HepG2 (cell line): ENCODE measurements at regions not wholly inside any gene's neighbourhood (a gene's known extent, or its start where the extent isn't known, plus 50 kb on each side); places are given as distances from the start of the nearest gene placed in this dataset.

Experiments
- ATAC-seq: fragments of 200-7000 bp; cut with Tn5 transposase; 3 replicates; pipeline ENCODE4 v1.9.1; 2020; ENCODE audit warnings: mild to moderate bottlenecking, moderate library complexity
- BruUV-seq: library from RNA; stranded (reverse); fragments of 400-500 nt; replicated peaks from 2 replicates; lab custom pipeline; 2021; lab: Mats Ljungman, UMichigan
- CTCF ChIA-PET: fragments of 300-600 bp; formaldehyde crosslinking; extraction: SDS; loops from one replicate; lab custom pipeline; 2021; ENCODE audit warnings: low total read pairs, inconsistent platforms, low intra/inter-chr PET ratio; lab: Yijun Ruan, JAX
- POLR2A ChIA-PET: fragments of 350-600 bp; sonication (Branson Sonifier 250); formaldehyde crosslinking; loops from one replicate; lab custom pipeline; 2020; ENCODE audit warnings: antibody characterized with exemption, inconsistent platforms; lab: Yijun Ruan, JAX
- DNase-seq: peaks from one replicate; pipeline ENCODE4 v3.0.0-alpha.2; 2015; ENCODE audit warnings: low spot score
- FAIRE-seq: peaks from 3 replicates; lab custom pipeline; 2011; peaks lifted over from hg19 to GRCh38; lab: Jason Lieb, UNC
- H2AFZ ChIP-seq: one replicate; pipeline ENCODE4 v1.6.1; 2011; ENCODE audit warnings: low read length, inconsistent platforms
- H3K27ac ChIP-seq: fragments of 300-600 bp; 3 replicates; pipeline ENCODE4 v1.8.0; 2011; ENCODE audit warnings: mixed run types, mild to moderate bottlenecking, mixed read lengths, low read length, inconsistent platforms; ENCODE audit not compliant: insufficient read depth; ENCODE audit errors: extremely low read length
- H3K27me3 ChIP-seq, 2 experiments: fragments of 200-600 bp in 1 of 2; 2 replicates in 1 of 2; 3 replicates in 1 of 2; pipeline versions ENCODE4 v1.6.0 to v1.8.0; 2011; ENCODE audit warnings: low read length in 2 of 2, mild to moderate bottlenecking in 2 of 2, moderate library complexity in 2 of 2, inconsistent platforms in 1 of 2; ENCODE audit not compliant: insufficient read depth in 2 of 2, control insufficient read depth in 1 of 2
- H3K36me3 ChIP-seq, 2 experiments: fragments of 200-600 bp in 1 of 2; replicated peaks in 1 of 2; 2 replicates in 1 of 2; 3 replicates in 1 of 2; pipeline versions ENCODE4 v1.5.1 to v1.8.0; 2011; ENCODE audit warnings: low read length in 2 of 2, inconsistent platforms in 1 of 2; ENCODE audit not compliant: insufficient read depth in 2 of 2, control insufficient read depth in 1 of 2
- H3K4me1 ChIP-seq: 2 replicates; pipeline ENCODE4 v1.5.1; 2012; ENCODE audit warnings: low read length, inconsistent platforms; ENCODE audit not compliant: insufficient read depth
- H3K4me2 ChIP-seq: 2 replicates; pipeline ENCODE4 v1.6.0; 2011; ENCODE audit warnings: low read depth, low read length, inconsistent platforms
- H3K4me3 ChIP-seq, 3 experiments: fragments of 200-600 bp in 1 of 3; sonication (generic), shearing (Covaris generic) in 1 of 3; replicated peaks in 1 of 3; 2 replicates each; pipeline ENCODE4 v1.5.1; 2011 to 2016; ENCODE audit warnings: low read length in 3 of 3, inconsistent platforms in 2 of 3, low read depth in 2 of 3, mild to moderate bottlenecking in 2 of 3, control low read depth in 1 of 3, mixed read lengths in 1 of 3; ENCODE audit not compliant: insufficient read depth in 1 of 3
- H3K79me2 ChIP-seq: one replicate; pipeline ENCODE4 v1.6.1; 2011; ENCODE audit warnings: low read length, inconsistent platforms; ENCODE audit not compliant: insufficient read depth
- H3K9ac ChIP-seq: 2 replicates; pipeline ENCODE4 v1.6.0; 2011; ENCODE audit warnings: mild to moderate bottlenecking, low read depth, low read length, inconsistent platforms; ENCODE audit not compliant: insufficient read depth
- H3K9me3 ChIP-seq: 2 replicates; pipeline ENCODE4 v1.5.1; 2012; ENCODE audit warnings: mild to moderate bottlenecking, low read length
- H4K20me1 ChIP-seq: 2 replicates; pipeline ENCODE4 v1.6.0; 2011; ENCODE audit warnings: inconsistent platforms, mild to moderate bottlenecking, low read length, moderate library complexity; ENCODE audit not compliant: insufficient read depth
- CBFB ChIP-seq: sonication (generic); formaldehyde crosslinking; IDR thresholded peaks from 2 replicates; pipeline ENCODE4 v1.4.0; 2020; ENCODE audit warnings: missing genetic modification reagents
- CREB3 ChIP-seq: sonication (generic); formaldehyde crosslinking; IDR thresholded peaks from 2 replicates; pipeline ENCODE4 v1.5.0; 2020; ENCODE audit warnings: missing genetic modification reagents
- FOSL2 ChIP-seq: sonication (generic); formaldehyde crosslinking; IDR thresholded peaks from 2 replicates; pipeline ENCODE4 v1.4.0; 2020; ENCODE audit warnings: missing genetic modification reagents
- GABPB1 ChIP-seq: IDR thresholded peaks from 2 replicates; pipeline ENCODE4 v1.6.1; 2016; ENCODE audit warnings: mild to moderate bottlenecking, missing genetic modification reagents, moderate library complexity, missing compliant biosample characterization
- GTF3A ChIP-seq: sonication (generic); formaldehyde crosslinking; conservative IDR thresholded peaks from 2 replicates; pipeline ENCODE4 v1.4.0; 2020; ENCODE audit warnings: mild to moderate bottlenecking, missing genetic modification reagents
- HBP1 ChIP-seq: IDR thresholded peaks from 2 replicates; pipeline ENCODE4 v1.6.1; 2016; ENCODE audit warnings: low read depth, control low read depth
- IRX3 ChIP-seq: sonication (generic); formaldehyde crosslinking; IDR thresholded peaks from 2 replicates; pipeline ENCODE4 v1.8.1; 2023; ENCODE audit warnings: mild to moderate bottlenecking, low read depth, missing genetic modification reagents, borderline replicate concordance
- KDM3A ChIP-seq: IDR thresholded peaks from 2 replicates; pipeline ENCODE4 v1.6.1; 2018; ENCODE audit warnings: low read depth, missing compliant biosample characterization
- KDM4B ChIP-seq: sonication (generic); formaldehyde crosslinking; IDR thresholded peaks from 2 replicates; pipeline ENCODE4 v1.4.0; 2020; ENCODE audit warnings: missing genetic modification reagents
- MIER2 ChIP-seq: IDR thresholded peaks from 2 replicates; pipeline ENCODE4 v1.6.1; 2016; ENCODE audit warnings: missing biosample characterization, missing genetic modification reagents
- ZNF251 ChIP-seq: sonication (generic); formaldehyde crosslinking; IDR thresholded peaks from 2 replicates; pipeline ENCODE4 v1.9.0; 2021; ENCODE audit warnings: mild to moderate bottlenecking, missing genetic modification reagents
- ZNF280D ChIP-seq: sonication (generic); formaldehyde crosslinking; IDR thresholded peaks from 2 replicates; pipeline ENCODE4 v1.5.1; 2020; ENCODE audit warnings: mild to moderate bottlenecking, missing genetic modification reagents
- ZNF30 ChIP-seq: sonication (generic); formaldehyde crosslinking; IDR thresholded peaks from 2 replicates; pipeline ENCODE4 v1.5.0; 2020; ENCODE audit warnings: mild to moderate bottlenecking, missing genetic modification reagents
- ZNF841 ChIP-seq: sonication (generic); formaldehyde crosslinking; IDR thresholded peaks from 2 replicates; pipeline ENCODE4 v1.8.1; 2023; ENCODE audit warnings: missing genetic modification reagents, borderline replicate concordance
- ZSCAN29 ChIP-seq: sonication (generic); formaldehyde crosslinking; conservative IDR thresholded peaks from 2 replicates; pipeline ENCODE4 v1.4.0; 2020; ENCODE audit warnings: mild to moderate bottlenecking, missing genetic modification reagents
- in situ Hi-C: cut with HindIII; loops from 2 replicates; pipeline ENCODE4 v1.10.0; 2017; ENCODE audit warnings: low pct_unique_long_range_greater_than_20kb; ENCODE audit not compliant: extremely low pct_ligation_motif_present
- intact Hi-C: fragments of 100-400 bp; cut with micrococcal nuclease; formaldehyde crosslinking; loops from one replicate; pipeline ENCODE4 v1.10.0; 2022; ENCODE audit not compliant: unreplicated experiment

GRCh38 chr1:222912730-222913129, 97.9 kb downstream of the DISP1 start:
- peaks cover 6% of the 10 kb centered on the region; the same call in 1 of the 2 replicates for H3K9me3 ChIP-seq
- CTCF ChIA-PET, result no interaction called here
- ATAC-seq, result no peak
- POLR2A ChIA-PET, result no interaction called here
- no peaks in the 10 kb centered on the region for H3K79me2 ChIP-seq
- H3K4me3 ChIP-seq, result no peak overlapping the region
- FAIRE-seq, result no peak
- DNase-seq, result no peak
- H3K4me2 ChIP-seq, result no peak overlapping the region
- H3K27me3 ChIP-seq, result no peaks in the 10 kb centered on the region
- no peaks in the 10 kb centered on the region for H3K36me3 ChIP-seq
- no peak overlapping the region for H3K9ac ChIP-seq
- H3K27ac ChIP-seq, result no peak overlapping the region
- H3K4me1 ChIP-seq, result no peaks in the 10 kb centered on the region
- in situ Hi-C loops (no loop called here), intact Hi-C loops (no loop called here)
- no TSS peak for BruUV-seq
- TF ChIP-seq KDM4B (CRISPR knock-in tag) (no peak), FOSL2 (CRISPR knock-in tag) (no peak), ZNF280D (no peak), GTF3A (CRISPR knock-in tag) (no peak), GABPB1 (no peak), HBP1 (CRISPR knock-in tag) (no peak), KDM3A (no peak), ZNF251 (no peak), CREB3 (no peak), CBFB (CRISPR knock-in tag) (no peak), ZNF841 (CRISPR knock-in tag) (no peak), ZSCAN29 (CRISPR knock-in tag) (no peak), MIER2 (CRISPR knock-in tag) (no peak), ZNF30 (CRISPR knock-in tag) (no peak), IRX3 (CRISPR knock-in tag) (no peak)
- H4K20me1 ChIP-seq, result no peaks in the 10 kb centered on the region
- H2AFZ ChIP-seq, result no peak overlapping the region
